ENCODE measurements at regions not wholly inside any gene's neighbourhood (a gene's known extent, or its start where the extent isn't known, plus 50 kb on each side); places are given as distances from the start of the nearest gene placed in this dataset.

DNA sequence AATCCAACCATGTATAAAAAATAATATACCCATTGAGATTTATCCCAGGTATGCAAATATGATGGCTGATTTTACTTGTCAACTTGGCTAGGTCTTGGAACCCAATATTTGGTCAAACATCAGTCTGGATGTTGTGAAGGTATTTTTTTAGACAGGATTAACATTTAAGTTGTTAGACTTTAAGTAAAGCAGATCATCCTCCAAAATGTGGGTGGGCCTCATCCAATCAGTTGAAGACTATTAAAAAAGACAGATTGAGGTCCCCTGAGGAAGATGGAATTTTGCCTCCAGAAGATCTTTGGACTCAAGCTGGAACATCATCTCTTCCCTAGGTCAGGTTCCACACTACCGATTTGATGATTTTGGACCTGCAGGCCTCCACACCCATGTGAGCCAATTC lies 271.2 kb downstream of the TMEM121 start:
- no peak overlapping the region for H3K4me3 ChIP-seq (replicated peaks; ENCODE audit: low read depth, low read length)
- no peak for DNase-seq (ENCODE audit: extremely low read depth, low read depth)
- TF ChIP-seq, protein P1, sequence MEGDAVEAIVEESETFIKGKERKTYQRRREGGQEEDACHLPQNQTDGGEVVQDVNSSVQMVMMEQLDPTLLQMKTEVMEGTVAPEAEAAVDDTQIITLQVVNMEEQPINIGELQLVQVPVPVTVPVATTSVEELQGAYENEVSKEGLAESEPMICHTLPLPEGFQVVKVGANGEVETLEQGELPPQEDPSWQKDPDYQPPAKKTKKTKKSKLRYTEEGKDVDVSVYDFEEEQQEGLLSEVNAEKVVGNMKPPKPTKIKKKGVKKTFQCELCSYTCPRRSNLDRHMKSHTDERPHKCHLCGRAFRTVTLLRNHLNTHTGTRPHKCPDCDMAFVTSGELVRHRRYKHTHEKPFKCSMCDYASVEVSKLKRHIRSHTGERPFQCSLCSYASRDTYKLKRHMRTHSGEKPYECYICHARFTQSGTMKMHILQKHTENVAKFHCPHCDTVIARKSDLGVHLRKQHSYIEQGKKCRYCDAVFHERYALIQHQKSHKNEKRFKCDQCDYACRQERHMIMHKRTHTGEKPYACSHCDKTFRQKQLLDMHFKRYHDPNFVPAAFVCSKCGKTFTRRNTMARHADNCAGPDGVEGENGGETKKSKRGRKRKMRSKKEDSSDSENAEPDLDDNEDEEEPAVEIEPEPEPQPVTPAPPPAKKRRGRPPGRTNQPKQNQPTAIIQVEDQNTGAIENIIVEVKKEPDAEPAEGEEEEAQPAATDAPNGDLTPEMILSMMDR (IDR thresholded peaks at IDR 0.05; ENCODE audit: low read depth, low read length, missing control alignments): no peak

DNA sequence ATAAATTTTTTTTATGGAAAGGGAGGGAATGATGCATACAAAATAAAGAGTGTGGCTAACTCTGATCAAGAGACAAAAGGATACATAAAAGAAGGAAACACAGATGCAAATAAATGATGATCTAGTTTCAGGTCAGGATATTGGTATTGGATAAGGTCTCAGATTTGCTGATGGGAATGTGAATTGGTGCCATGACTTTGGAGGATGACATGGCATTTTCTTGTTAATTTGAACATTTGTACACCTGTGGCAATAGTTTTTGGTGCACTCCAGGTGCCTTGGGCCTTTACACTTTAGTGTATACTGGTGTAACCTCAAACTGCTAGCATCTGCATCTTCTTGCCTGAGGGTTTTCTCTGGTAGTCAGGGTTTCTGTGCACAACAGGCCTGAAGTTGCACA lies 279.3 kb downstream of the TMEM121 start:
- no peak overlapping the region for H3K4me3 ChIP-seq (replicated peaks; ENCODE audit: low read depth, low read length)
- TF ChIP-seq, protein P1 (IDR thresholded peaks at IDR 0.05; ENCODE audit: low read depth, low read length, missing control alignments): no peak
- DNase-seq (ENCODE audit: extremely low read depth, low read depth): no peak

DNA sequence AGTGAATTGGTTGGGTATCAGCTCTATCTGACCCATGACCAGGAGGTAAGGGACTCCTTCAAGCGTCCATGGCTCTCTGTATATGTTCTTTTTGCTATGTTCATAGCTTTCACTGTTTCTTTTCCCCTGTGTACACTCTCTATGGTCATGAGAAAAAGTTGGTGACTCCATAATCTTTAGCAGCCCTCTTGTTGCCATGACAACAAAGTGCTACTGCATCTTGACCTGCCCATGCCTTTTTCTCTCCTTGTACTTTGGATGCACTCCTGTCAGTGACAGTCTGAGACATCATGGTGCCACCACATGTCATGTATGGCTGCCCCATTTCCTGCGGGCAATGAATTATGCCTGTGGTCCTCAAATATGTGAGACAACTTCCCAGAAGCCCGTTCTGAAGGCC lies 280.2 kb downstream of the TMEM121 start:
- DNase-seq (ENCODE audit: extremely low read depth, low read depth): no peak
- TF ChIP-seq, protein P1 (IDR thresholded peaks at IDR 0.05; ENCODE audit: low read depth, low read length, missing control alignments): no peak
- no peak overlapping the region for H3K4me3 ChIP-seq (replicated peaks; ENCODE audit: low read depth, low read length)

DNA sequence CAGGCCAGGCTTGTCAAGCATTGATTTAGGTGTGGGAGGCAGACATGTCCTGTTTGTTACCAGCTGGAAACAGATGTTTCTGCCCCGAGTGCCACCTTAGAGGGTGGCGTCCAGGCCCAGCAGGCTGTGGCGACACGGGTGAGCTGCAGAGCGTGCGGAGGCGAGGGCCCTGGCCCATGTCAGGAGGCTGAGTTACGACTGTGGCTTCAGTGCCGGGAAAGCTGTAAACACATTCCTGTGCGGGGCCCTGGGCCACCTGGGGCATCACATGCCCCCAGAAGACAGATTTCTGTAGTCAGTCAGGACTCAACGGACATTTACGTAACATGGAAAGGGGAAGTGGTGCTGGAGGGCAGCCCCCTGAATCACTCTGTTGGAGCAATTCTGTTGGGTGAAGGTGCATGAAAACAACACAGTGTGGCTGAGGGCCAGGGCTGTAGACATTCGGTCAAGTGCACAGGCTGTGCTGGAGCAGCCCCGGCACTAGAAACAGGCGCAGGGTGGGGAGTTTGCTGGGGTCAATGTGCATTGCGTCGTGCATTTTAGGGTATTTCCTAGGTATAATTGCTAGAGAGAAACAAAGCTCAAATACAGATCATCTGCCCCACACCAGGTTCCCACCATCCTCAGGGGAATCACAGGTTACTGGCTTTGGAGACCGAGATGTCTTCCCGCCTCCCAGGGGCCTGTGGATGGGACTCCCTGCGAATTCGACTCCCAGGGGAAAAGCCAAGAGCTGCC lies 291.8 kb downstream of the TMEM121 start:
- TF ChIP-seq, protein P1 (IDR thresholded peaks at IDR 0.05; ENCODE audit: low read depth, low read length, missing control alignments): no peak
- DNase-seq (ENCODE audit: extremely low read depth, low read depth): no peak
- H3K4me3 ChIP-seq (replicated peaks; ENCODE audit: low read depth, low read length): no peak overlapping the region

DNA sequence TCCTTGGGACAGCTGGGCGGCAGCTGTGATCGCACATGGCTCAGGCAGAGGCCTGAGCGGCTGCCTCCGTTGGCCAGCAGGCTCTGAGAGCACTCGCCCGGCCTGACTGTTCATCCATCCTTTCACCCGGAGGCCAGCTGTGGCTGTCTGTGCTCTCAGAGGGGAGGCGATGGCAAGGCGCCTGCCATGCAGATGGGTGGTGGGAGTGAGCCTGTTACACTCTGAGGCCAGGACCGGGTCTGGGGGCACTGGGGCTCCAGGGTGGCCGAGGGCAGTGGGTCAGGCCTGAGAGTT lies 292.3 kb downstream of the TMEM121 start:
- DNase-seq (ENCODE audit: extremely low read depth, low read depth): no peak
- no peak overlapping the region for H3K4me3 ChIP-seq (replicated peaks; ENCODE audit: low read depth, low read length)
- TF ChIP-seq, protein P1 (IDR thresholded peaks at IDR 0.05; ENCODE audit: low read depth, low read length, missing control alignments): no peak

DNA sequence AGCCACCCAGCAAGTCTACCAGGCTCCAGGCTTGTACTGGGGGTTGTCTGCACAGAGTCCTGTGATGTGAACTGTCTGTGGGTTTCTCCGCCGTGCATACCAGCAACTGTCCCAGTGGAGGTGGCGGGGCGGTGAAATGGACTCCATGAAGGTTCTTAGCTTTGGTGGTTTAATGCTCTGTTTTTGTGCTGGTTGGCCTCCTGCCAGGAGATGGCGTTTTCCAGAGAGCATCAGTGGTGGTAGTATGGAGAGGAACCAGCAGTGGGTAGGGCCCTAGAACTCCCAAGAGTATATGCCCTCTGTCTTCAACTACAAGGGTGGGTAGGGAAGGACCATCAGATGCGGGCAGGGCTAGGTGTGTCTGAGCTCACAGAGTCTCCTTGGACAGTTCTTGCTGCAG lies 303.8 kb downstream of the TMEM121 start:
- TF ChIP-seq, protein P1 (IDR thresholded peaks at IDR 0.05; ENCODE audit: low read depth, low read length, missing control alignments): no peak
- no peak for DNase-seq (ENCODE audit: extremely low read depth, low read depth)
- H3K4me3 ChIP-seq (replicated peaks; ENCODE audit: low read depth, low read length): no peak overlapping the region

DNA sequence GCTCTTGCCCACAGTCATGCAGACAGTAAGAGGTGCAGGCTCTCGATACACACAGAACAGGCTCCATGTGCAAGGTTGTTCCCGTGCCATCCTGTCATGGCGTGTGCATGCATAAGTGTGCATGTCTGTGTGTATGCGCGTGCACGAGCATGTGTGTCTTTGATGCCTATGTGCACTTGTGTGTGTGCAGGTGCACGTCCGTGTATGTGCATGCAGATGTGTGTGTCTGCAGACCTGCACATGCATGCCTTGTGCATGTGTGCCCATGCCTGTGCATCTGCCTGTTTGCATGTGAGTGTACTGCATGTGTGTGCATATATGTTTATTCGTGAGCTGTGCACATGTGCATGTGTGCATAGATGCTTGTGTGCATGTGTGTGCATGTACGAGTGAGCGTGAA lies 309.8 kb downstream of the TMEM121 start:
- no peak for DNase-seq (ENCODE audit: extremely low read depth, low read depth)
- no peak overlapping the region for H3K4me3 ChIP-seq (replicated peaks; ENCODE audit: low read depth, low read length)
- TF ChIP-seq, protein P1 (IDR thresholded peaks at IDR 0.05; ENCODE audit: low read depth, low read length, missing control alignments): no peak

All from HFF-Myc (cell line).